ENCODE measurements at regions not wholly inside any gene's neighbourhood (a gene's known extent, or its start where the extent isn't known, plus 50 kb on each side); places are given as distances from the start of the nearest gene placed in this dataset.
"Not testable (repeated sequence)": the region's sequence is repeated elsewhere in the genome, so short reads cannot be mapped to it uniquely, and the experiment has no call there.

GRCh38 chr6:4354181-4354580 lies 218.8 kb upstream of the ECI2 start:
- no peak for DNase-seq (ENCODE audit: low spot score)

- DNase-seq (ENCODE audit: low spot score): no peak
Observed at GRCh38 chr6:4352731-4353130, 217.4 kb upstream of the ECI2 start.

GRCh38 chr6:4352322-4352669 lies 216.9 kb upstream of the ECI2 start:
- no peak for DNase-seq (ENCODE audit: low spot score)

GRCh38 chr6:4351520-4352321 lies 216.3 kb upstream of the ECI2 start:
- DNase-seq (ENCODE audit: low spot score): peak; percentile 66

GRCh38 chr6:4350567-4351519 lies 215.5 kb upstream of the ECI2 start:
- no peak for DNase-seq (ENCODE audit: low spot score)

GRCh38 chr6:4349931-4350330 lies 214.6 kb upstream of the ECI2 start:
- no peak for DNase-seq (ENCODE audit: low spot score)

GRCh38 chr6:4349323-4349722 lies 213.9 kb upstream of the ECI2 start:
- no peak for DNase-seq (ENCODE audit: low spot score)

- DNase-seq (ENCODE audit: low spot score): no peak
Observed at GRCh38 chr6:4348462-4349112, 213.2 kb upstream of the ECI2 start.

- DNase-seq (ENCODE audit: low spot score): no peak
Observed at GRCh38 chr6:4347877-4348276, 212.5 kb upstream of the ECI2 start.

- no peak for DNase-seq (ENCODE audit: low spot score)
Observed at GRCh38 chr6:4346659-4347333, 211.4 kb upstream of the ECI2 start.

GRCh38 chr6:4345543-4345942 lies 210.2 kb upstream of the ECI2 start:
- DNase-seq (ENCODE audit: low spot score): no peak

- no peak for DNase-seq (ENCODE audit: low spot score)
Observed at GRCh38 chr6:4344317-4344899, 209.0 kb upstream of the ECI2 start.

GRCh38 chr6:4342407-4343137 lies 207.2 kb upstream of the ECI2 start:
- no peak for DNase-seq (ENCODE audit: low spot score)

- DNase-seq (ENCODE audit: low spot score): no peak
Observed at GRCh38 chr6:4341078-4341797, 205.9 kb upstream of the ECI2 start.

- DNase-seq (ENCODE audit: low spot score): no peak
Observed at GRCh38 chr6:4340544-4340943, 205.2 kb upstream of the ECI2 start.

- no peak for DNase-seq (ENCODE audit: low spot score)
Observed at GRCh38 chr6:4338884-4339283, 203.5 kb upstream of the ECI2 start.

- DNase-seq (ENCODE audit: low spot score): no peak
Observed at GRCh38 chr6:4336778-4337442, 201.5 kb upstream of the ECI2 start.

- DNase-seq (ENCODE audit: low spot score): no peak
Observed at GRCh38 chr6:4336084-4336483, 200.7 kb upstream of the ECI2 start.

GRCh38 chr6:4334158-4334740 lies 198.9 kb upstream of the ECI2 start:
- not testable (repeated sequence) for DNase-seq (ENCODE audit: low spot score)

Data from cerebellar cortex (tissue), 1 donor.